HG03196 (cell line): ENCODE measurements at regions not wholly inside any gene's neighbourhood (a gene's known extent, or its start where the extent isn't known, plus 50 kb on each side); places are given as distances from the start of the nearest gene placed in this dataset.

Experiments
- ATAC-seq: cut with Tn5 transposase; IDR thresholded peaks from one replicate; pipeline ENCODE4 v1.9.1; 2021; ENCODE audit not compliant: unreplicated experiment

DNA sequence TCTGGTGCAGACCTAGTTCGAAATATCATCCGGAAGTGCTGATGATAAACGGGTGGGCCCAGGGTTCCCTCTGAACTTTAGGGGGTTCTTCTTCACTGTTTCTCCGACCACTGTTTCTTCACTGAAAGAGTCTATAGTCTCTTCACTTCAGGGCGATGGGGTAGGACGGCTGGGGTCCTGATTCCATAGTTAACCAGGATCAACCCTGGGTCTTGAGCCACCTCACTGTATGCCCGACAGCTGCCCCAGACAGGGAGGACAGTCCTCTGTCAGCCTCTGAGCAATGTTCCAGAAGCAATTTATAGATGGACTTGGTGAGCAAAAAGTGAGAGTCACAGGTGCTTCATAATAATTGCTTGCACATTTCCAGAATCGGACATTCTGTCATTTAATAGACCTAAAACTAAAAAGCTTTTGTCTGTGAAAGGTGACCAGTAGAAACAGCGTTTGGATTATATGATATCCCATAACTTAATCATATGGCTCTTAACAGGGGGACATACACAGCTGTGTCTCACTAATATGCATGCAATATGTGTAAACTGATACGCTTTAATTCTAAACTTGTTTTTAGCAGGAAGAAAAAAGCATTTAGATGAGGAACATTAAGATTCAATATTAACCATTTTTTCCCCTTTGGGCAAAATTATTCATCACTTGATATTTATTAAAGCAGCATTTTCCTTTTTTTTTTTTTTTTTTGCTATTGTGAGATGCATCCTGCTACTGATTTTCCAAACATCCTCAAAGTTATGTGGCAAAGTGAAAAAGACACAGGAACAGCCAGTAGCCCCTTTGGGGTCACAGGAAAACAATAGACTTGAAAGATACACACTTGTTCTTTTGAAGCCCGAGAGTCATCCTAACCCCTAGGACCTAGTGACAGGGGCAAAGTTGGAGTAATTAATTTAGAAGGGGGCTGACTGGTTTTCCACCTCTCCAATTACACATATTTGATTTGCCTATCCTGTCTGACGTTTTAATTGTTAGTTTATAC lies 277.0 kb downstream of the ZNF536 start:
- no peak for ATAC-seq

DNA sequence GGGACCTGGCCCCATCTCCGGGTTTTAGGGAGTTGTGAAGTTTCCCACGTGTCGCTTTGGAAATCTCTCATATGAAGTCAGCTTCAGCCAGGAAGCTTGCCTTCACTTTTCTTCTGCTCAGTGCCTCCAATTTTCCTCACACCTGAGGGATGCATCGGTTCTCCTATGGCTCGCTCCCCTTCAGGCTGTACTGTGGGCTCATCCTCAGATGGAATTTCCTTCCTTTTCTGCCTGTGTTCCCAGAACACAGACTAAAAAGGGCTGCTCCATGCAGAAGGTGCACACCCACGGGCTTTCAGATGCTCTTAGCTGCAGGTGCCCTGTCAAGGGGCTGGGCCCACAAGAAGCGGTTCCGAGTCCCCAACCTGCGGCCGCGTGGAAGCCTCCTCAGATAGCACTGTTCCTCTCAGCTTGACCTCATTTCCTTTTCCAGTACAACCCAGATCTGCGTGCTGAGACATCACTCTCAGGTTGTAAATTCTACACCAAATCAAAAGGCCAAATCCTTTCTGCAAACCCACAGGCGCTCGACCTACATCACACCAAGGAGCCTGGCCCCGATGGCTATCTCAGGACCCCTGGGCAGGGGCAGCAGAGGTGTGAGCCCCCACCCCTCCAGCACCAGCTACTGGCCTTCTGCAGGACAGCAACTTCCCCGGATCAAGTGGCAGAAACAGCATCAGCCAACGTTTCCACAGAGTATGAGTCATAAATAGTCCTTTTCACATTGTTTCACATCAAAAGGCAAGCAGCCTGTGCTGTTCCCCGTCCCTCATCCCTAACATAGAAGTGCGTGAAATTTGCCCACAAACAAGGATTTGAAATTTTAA lies 275.9 kb downstream of the ZNF536 start:
- no peak for ATAC-seq

DNA sequence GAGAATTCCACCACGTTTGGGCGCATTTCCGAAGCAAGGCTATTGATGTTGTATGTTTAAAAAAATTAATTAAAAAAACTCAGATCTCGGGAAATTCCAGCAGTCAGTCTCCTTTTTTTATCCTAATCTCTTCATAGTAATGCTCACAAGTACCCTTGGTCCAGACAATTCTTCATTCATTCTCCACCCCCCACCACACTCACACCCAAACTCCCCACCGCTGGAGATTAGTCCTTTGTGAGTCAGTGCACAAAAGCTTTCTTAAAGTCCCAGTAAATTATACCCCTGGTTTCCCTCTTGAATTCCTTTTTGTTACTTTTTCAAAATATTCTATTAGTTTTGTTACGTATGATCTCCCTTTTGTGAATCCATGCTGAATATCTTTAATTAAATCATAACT lies 274.6 kb downstream of the ZNF536 start:
- no peak for ATAC-seq

DNA sequence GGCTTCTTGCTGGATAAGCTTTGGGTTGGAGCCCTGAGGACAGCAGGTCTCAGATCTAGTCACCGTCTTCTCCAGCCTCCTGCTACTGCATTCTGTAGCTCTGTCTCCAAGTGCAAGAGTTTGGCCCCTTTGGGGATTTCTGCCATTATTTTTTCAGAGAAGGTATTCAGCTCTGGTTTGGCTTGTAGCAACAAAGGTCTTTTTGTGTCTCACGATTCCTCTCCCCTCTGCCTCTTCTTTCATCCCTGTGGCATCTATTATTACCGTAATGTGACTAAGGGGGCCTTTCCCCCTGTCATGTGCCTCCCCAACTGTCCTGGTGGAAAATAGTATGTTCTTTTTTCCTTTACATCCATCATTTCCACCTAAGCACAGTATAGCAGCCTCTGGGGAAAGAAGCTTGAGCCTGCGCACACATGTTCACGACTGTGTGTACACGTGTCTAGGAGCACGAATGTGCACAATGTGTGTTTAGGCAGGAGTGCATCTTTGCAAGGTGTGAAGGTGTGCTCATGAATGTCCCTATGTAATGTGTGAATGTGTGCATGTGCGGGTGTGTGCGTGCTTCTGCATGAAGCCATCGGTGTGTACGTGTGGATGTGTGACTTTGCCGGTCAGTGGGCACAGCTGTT lies 273.9 kb downstream of the ZNF536 start:
- ATAC-seq, result no peak

DNA sequence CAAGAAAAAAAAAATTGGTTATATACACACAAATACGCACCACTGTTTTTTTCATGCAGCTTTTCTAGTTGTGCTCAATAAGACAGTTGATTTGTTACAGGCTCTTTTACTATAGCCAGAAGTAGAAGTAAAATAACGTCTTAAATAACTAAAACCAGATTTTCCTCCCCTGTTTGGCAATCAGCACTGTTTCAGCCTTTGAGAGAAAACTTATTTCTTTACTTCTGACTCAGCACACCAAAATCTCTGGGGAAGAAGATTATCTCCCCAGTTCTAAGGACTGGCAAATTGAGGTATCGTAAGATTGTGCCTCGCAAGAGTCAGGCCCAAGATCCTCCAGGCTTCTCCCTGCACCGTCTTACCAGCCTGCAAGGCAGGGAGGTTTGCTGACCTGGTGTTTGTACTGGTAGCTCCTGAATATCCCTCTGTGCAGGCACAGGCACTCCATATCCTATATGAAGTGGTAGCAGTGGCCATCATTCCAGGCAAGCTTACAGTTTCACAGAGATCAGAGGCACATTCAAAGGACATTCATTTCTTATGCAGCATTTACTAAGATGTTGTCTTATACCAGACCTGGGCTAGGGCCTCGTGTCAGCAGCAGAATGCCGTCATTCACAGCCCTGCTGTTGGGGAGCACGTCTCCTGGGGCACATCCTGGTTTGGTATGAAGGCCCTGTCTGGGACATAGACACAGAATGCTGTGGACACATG lies 268.2 kb downstream of the ZNF536 start:
- ATAC-seq, result no peak

DNA sequence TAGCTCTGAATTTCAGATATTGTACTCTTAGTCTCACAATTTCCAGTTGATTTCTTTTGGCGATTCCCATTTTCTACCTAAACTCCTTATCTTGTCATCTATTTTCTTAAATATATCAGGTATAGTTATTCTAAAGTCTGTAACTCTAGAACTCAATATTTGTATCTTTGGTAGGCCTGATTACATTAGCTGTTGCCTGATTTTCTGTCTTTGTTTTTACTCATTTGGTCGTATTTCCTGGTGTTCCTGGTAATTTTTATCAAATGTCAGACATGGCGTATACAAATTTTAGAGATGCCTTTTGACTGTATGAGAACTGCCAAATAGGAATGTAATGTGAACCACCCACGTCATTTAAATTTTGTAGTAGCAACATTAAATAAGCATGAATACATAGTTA lies 266.7 kb downstream of the ZNF536 start:
- no peak for ATAC-seq

DNA sequence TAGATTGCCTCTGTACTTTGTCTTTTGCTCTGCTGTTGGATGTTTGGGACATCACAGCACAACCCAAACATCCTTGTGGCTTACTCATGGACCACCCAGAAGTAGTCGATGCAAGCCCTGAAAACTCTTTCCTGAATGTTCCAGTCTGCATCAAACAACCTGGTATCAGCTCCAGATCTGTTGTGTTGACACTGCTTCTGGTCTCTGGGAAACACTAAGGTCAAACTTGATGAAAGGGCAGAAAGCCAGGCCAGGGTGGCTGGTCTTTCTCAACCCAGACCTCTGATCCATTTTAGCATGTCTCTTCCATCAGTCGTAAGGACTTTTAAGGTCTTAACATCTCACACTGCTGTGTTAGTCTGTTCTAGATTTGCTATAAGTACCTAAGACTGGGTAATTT lies 265.7 kb downstream of the ZNF536 start:
- no peak for ATAC-seq

DNA sequence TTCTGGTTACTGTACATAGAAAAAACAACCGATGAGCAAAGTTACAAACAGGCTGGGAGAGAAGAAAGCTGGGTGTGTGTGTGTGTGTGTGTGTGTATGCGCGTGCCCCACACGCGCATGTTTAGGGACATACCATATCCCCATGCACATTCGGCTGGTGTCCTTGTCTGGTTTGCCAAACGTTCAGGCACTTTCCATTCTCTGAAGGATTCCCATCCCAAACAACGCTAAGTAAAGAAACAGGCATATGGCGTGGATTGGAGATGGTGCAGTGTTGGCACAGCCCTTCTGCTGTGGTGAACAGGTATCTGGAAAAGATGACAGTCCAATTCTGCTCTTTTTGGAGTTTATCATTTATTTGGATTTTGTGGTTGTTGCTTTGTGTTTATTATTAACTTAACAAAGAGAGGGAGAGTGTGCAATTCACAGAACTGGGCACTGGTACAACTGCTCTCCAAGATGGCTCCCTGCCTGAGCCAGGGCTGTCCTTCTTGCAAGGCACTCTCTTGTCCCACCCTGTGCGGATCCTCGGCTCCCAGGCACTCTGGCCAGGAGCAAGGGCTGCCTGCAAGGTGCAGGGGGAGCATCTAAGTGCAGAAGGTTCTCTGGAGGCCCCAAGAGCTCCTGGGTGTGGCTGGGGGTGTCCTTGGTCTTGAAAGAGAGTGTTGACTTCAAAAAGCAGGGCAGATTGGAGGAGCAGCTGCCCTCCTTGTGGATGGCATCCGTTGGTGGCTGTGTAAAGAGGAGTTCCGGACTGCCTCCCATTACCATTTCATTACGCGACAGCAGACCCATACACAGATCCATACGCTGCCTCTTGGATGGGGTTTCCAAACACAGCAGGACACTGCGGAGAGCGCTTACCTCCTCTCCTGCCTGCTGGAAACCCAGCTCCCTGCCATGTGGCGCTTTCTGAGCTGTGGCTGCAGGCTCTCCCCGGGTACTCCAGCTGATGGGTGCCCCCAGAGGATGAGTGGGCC lies 263.1 kb downstream of the ZNF536 start:
- no peak for ATAC-seq

DNA sequence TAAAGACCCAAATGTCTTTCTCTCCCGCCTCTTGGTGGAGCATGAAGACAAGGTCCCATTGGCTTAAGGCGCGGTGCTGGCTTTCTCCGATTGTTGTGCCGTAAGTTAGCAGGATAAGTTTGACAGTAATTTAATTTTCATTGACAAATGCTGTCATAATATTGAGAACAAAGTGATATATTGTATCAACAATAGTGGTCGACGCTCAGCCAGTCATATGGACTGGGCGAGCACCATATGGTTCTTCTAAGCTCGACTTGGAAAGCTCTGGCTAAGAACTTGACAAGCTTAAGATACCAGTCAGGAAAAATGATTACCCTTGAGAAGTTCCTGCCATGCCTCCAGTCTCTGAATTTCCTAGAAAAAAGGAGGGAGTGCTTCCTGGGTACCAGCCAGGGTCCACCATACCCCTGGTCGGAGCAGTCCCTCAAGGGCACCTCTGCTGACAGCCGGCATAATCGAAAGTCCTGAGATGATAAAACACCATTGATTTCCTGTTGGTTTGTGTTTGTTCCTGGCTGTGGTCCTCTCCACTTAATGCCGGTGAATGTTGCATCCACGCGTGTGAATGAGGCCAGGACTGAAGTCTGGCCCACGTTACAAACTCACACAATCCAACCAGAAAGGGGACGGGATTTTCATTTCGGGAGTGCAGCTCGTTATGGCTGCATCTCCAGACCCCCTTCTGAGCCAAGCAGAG lies 262.1 kb downstream of the ZNF536 start:
- ATAC-seq, result no peak

DNA sequence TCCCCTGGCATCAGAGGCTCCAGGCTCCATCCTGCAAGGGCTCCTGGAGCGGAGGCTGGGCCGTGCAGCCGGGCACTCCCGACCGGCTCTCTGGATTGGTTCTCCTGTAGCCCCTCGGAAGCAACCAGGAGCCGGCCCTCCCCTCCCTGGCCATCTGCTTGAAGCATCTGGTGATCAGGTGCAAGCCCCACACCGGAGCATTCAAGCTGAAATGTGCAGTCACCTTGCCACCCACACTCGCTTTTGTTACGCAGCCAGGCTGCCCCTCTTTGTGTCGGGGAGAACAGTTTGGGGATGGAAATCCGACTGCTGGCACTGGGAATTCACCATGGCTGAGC lies 258.8 kb downstream of the ZNF536 start:
- no peak for ATAC-seq

DNA sequence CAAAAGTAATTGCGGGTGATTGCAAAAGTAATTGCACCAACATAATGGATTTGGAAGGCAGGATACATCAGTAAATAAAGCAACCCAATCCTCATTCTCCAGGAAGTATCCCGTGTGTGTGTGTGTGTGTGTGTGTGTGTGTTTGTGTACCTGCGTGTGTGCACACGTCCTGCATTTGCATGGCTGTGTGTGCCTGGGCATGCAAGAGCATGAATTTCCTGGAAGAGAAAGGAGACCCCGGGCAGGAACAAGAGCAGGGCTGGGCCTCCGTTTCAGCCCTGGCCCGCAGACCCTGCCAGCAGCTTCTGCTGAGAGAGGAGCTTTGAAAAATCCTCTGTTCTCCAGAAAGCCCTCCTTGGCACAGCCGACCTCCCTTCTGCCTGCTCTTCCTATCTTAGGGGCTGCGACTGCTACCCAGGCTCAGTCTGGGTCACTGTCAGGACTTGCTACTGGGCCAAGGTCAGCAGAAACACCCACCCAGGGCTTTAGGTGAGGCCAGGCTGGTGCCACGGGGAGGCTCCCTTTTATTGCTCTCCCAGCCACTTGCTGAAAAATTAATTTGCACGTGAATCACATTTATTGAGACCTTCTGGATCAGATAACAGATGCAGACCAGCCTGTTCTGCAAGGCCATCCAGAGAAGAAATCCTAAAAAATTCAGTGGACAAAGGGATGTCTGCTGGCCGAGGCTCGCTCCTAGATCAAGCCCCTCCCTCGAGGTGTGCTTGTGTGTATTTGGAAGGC lies 258.3 kb downstream of the ZNF536 start:
- ATAC-seq, result no peak

DNA sequence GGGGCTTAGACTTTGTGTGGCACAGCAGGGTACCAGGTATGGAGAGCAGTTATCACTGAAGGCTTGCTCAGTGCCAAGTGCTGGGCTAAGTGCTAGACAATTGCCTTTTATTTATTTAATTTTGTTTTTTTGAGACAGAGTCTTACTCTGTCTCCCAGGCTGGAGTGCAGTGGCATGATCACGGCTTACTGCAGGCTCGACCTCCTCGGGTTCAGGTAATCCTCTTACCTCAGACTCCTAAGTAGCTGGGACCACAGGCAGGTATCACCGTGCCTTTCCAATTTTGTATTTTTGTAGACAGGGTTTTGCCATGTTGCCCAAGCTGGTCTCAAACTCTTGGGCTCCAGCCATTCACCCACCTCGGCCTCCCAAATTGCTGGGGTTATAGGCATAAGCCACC lies 256.9 kb downstream of the ZNF536 start:
- no peak for ATAC-seq

DNA sequence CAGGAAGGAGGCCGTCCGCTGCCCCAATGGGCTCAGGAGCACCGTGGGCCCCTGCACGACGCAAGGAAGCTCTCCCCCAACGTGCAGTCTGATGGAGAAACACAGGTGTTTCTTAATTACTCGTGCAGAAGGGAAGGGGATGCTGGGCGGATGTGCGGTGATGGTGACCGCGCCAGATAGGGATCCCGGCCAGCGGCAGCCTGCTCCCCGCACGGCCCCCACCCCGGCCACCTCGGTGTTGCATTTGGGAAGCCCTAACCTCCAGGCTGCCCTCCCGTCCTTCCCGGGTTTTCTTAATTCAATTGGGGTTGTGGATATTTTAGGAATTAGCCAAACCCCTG lies 254.4 kb downstream of the ZNF536 start:
- ATAC-seq, result no peak

DNA sequence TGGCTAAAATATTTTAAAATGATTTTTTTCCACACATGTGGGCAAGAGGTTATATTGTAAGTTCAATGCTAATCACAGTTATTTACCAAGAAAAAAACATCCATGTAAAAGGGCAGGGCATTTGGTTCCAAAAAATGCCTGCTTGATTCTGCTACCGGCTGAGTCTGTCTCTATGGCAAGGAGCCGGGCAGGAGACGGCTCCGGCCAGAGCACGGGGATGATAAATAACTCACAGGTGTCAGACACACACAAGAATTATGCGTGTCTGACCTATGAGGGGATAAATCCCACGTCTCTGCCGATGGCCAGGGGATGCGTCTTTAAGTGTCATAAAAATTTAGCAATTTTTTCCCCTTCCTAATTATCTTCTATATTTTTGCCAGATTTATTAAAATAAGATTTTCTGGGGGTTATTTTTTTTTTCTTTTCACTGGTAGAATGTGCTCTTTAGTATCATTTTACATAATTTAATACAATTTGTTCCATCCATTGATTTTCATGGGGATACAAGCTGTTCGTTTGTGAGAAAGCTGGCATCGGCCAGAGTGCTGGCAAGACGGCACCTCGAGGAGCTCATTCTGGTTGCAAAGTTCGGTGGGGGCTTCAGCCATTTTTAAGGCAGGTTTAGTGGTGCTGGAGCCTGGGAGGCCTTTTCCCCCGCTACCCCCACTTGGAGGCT lies 253.9 kb downstream of the ZNF536 start:
- no peak for ATAC-seq

DNA sequence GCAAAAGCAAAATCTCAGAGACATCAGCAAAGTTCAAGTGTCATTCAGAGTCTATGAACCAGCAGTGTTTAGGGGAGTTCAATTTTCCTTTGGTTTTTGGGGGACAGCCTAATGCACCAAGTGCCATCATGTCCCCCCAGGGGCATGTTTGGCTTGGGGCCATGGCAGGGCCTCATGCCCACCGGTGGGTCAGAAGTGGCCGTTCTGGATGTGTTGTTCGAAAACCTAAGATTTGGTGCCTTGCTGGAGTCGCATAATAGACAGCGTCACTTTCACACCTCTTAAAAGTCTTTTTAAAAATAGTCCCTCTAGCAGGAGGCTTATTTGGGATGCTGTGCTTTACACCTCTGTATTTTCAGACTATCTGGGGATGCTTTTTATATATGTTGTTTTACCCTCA lies 250.1 kb downstream of the ZNF536 start:
- no peak for ATAC-seq

DNA sequence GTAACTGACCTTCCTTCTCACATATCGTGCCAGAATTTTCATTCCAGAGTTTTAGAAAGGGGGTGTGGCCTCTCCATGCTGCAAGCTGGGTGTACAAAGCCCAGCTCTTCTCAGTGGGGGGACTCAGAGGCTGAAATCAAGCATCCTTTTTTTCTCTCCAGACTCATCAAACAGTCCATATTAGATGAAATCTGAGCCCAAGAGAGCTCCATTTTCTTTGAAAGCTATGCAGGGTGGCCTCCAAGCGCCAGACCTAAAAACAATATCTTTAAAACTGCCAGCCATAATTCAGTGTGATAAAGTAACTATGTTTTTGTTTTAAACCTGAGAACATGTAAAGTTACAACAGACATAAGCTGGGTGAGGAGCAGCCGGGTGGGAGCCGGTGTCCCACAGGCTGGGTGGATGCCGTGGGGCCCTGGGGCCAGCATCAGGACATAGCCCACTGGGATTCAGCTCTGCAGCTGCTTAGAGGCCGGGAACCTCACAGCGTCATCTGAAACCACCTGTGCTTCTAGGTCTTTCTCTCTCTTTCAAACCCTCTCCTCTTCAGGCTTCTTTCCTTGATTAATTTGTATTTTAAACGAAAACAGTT lies 249.2 kb downstream of the ZNF536 start:
- ATAC-seq, result no peak

DNA sequence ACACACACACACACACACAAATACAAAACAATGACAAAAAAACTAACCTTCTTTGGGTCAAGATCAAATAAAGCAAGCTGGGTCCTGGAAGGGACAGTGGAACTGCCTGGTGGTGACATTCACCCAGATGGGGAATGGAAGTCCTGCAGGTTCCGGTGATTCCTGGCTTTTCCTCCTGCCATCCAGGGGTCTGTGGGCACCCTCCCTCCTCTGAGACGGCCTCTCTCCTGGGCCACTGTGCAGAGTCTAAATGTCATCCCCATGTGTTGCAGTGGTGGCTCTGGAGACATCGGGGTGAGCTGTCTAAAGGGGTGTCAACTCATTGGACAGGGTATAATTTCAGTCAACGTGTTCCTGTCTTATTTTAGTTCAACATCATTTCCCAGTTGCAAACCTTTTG lies 248.2 kb downstream of the ZNF536 start:
- no peak for ATAC-seq
